ENCODE measurements at regions not wholly inside any gene's neighbourhood (a gene's known extent, or its start where the extent isn't known, plus 50 kb on each side); places are given as distances from the start of the nearest gene placed in this dataset.

GRCh38 chr6:170232186-170233002, 58.5 kb downstream of the DLL1 start:
- no peak overlapping the region for H3K4me3 ChIP-seq (ENCODE audit: low read depth, low read length)
- TF ChIP-seq CTCF (IDR thresholded peaks at IDR 0.05; ENCODE audit: low read depth, low read length, missing control alignments): no peak
- in situ Hi-C loops (cut with HindIII; ENCODE audit: low sequenced_read_pairs): no loop called here
- no peak for DNase-seq (ENCODE audit: low read depth)

GRCh38 chr6:170231293-170232185, 59.3 kb downstream of the DLL1 start:
- in situ Hi-C loops (cut with HindIII; ENCODE audit: low sequenced_read_pairs): no loop called here
- no peak for TF ChIP-seq CTCF (IDR thresholded peaks at IDR 0.05; ENCODE audit: low read depth, low read length, missing control alignments)
- DNase-seq (ENCODE audit: low read depth): no peak
- H3K4me3 ChIP-seq (ENCODE audit: low read depth, low read length): no peak overlapping the region

- in situ Hi-C loops (cut with HindIII; ENCODE audit: low sequenced_read_pairs): no loop called here
- TF ChIP-seq CTCF (IDR thresholded peaks at IDR 0.05; ENCODE audit: low read depth, low read length, missing control alignments): no peak
- no peak for DNase-seq (ENCODE audit: low read depth)
- H3K4me3 ChIP-seq (ENCODE audit: low read depth, low read length): no peak overlapping the region
Observed at GRCh38 chr6:170230520-170231292, 60.2 kb downstream of the DLL1 start.

DNA sequence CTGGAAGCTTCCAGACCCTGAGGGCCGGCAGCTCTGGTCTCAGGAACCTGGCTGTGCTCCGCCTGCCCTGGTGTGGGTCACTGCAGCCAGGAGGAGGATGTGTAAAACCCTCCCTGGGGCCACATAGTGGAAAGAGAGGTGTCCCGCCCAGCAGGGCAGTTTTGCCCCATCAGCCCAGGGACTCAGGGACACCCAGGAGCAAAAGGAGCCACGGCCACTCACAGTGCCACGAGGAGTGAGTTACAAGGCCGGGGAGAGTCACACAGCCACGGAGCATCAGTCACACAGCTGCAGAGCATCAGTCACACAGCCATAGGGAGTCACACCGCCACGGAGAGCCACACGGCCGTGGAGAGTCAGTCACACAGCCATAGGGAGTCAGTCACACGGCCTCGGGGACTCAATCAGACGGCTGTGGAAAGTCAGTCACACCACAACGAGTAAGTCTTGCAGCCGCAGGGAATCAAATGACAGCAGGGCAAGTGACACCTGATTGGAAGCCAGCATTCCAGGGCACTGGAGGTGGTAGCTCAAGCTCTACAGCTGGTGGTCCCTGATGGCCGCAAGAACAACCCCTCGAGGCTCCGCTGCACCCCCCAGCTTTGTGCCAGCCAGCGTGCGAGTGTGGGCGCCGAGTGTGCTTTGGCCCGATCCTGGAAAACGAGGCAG, 60.9 kb downstream of the DLL1 start:
- in situ Hi-C loops (cut with HindIII; ENCODE audit: low sequenced_read_pairs): no loop called here
- no peak for TF ChIP-seq CTCF (IDR thresholded peaks at IDR 0.05; ENCODE audit: low read depth, low read length, missing control alignments)
- DNase-seq (ENCODE audit: low read depth): no peak
- no peak overlapping the region for H3K4me3 ChIP-seq (ENCODE audit: low read depth, low read length)

DNA sequence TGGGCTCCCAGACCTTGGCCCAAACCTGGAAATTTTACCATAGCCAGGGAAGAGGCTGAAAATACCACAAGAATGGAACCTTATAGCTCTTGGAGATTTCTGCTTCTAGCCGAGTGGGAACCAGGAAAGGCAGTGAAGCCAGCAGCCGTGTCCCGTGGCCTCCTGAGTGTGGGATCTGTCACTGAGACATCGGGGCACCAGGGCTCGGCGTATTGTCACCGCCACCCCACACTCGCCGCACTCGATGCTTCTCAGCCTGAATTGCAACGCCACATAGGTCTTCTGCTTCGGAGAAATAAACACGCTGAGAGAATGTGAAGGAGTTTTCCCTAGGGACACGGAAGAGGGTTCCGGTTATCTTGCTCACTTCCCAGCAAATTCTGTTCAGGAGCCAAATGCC, 61.5 kb downstream of the DLL1 start:
- DNase-seq (ENCODE audit: low read depth): no peak
- no peak overlapping the region for H3K4me3 ChIP-seq (ENCODE audit: low read depth, low read length)
- in situ Hi-C loops (cut with HindIII; ENCODE audit: low sequenced_read_pairs): no loop called here
- TF ChIP-seq CTCF (IDR thresholded peaks at IDR 0.05; ENCODE audit: low read depth, low read length, missing control alignments): no peak

- DNase-seq (ENCODE audit: low read depth): no peak
- TF ChIP-seq CTCF (IDR thresholded peaks at IDR 0.05; ENCODE audit: low read depth, low read length, missing control alignments): no peak
- no peak overlapping the region for H3K4me3 ChIP-seq (ENCODE audit: low read depth, low read length)
- in situ Hi-C loops (cut with HindIII; ENCODE audit: low sequenced_read_pairs): no loop called here
Observed at GRCh38 chr6:170228946-170229310, 62.0 kb downstream of the DLL1 start.

All from astrocyte of the cerebellum (primary cell).